Naive thymus-derived CD4-positive, alpha-beta T cell (primary cell): ENCODE measurements at regions not wholly inside any gene's neighbourhood (a gene's known extent, or its start where the extent isn't known, plus 50 kb on each side); places are given as distances from the start of the nearest gene placed in this dataset.
"Not testable (repeated sequence)": the region's sequence is repeated elsewhere in the genome, so short reads cannot be mapped to it uniquely, and the experiment has no call there.

Source experiments
- ATAC-seq: fragments of 150-1000 bp; cut with Tn5 transposase; 2 replicates; pipeline ENCODE4 v1.10.0; 2021; ENCODE audit warnings: mild to moderate bottlenecking, moderate library complexity
- CTCF ChIA-PET: fragments of 350-600 bp; sonication (Branson Sonifier 250); formaldehyde crosslinking; loops from one replicate; lab custom pipeline; 2021; ENCODE audit warnings: antibody characterized with exemption; lab: Charles Lee
- POLR2A ChIA-PET: fragments of 350-600 bp; sonication (Branson Sonifier 250); formaldehyde crosslinking; loops from one replicate; lab custom pipeline; 2021; ENCODE audit warnings: antibody characterized with exemption, inconsistent platforms; lab: Charles Lee
- DNase-seq, 9 donors: peaks; one replicate each; pipeline versions ENCODE4 v3.0.0 to v3.0.0-alpha.2; 2020 to 2022; ENCODE audit warnings: mixed read lengths in 1 of 9
- H3K27ac ChIP-seq: one replicate; pipeline ENCODE4 v1.7.0; 2013; ENCODE audit warnings: mild to moderate bottlenecking, low read depth, low read length, moderate library complexity
- H3K27me3 ChIP-seq, 2 donors: one replicate each; pipeline ENCODE4 v1.7.0; 2013; ENCODE audit warnings: low read length in 2 of 2, mild to moderate bottlenecking in 2 of 2, moderate library complexity in 2 of 2; ENCODE audit not compliant: control insufficient read depth in 2 of 2, insufficient read depth in 2 of 2
- H3K36me3 ChIP-seq, 3 experiments: 1 replicate in 2 of 3; 2 replicates in 1 of 3; pipeline ENCODE4 v1.7.0; 2013; ENCODE audit warnings: low read length in 3 of 3, mild to moderate bottlenecking in 3 of 3, moderate library complexity in 1 of 3; ENCODE audit not compliant: insufficient read depth in 3 of 3, control insufficient read depth in 2 of 3
- H3K4me1 ChIP-seq, 2 donors: one replicate each; pipeline ENCODE4 v1.7.0; 2013; ENCODE audit warnings: low read length in 2 of 2, mild to moderate bottlenecking in 2 of 2, moderate library complexity in 1 of 2; ENCODE audit not compliant: control insufficient read depth in 2 of 2, insufficient read depth in 2 of 2
- H3K4me3 ChIP-seq: 2 replicates; pipeline ENCODE4 v1.7.0; 2013; ENCODE audit warnings: mild to moderate bottlenecking, low read length
- H3K9me3 ChIP-seq, 3 experiments: 1 replicate in 2 of 3; 2 replicates in 1 of 3; pipeline ENCODE4 v1.7.0; 2013; ENCODE audit warnings: low read length in 3 of 3; ENCODE audit not compliant: control insufficient read depth in 2 of 3
- H3K27ac Mint-ChIP-seq, 9 donors: one replicate each; pipeline ENCODE4 v1.8.0; 2020 to 2022; ENCODE audit warnings: mixed read lengths in 9 of 9, mild to moderate bottlenecking in 8 of 9, moderate library complexity in 5 of 9, inconsistent platforms in 2 of 9
- H3K27me3 Mint-ChIP-seq, 5 donors: one replicate each; pipeline ENCODE4 v1.8.0; 2021 to 2022; ENCODE audit warnings: mixed read lengths in 5 of 5, mild to moderate bottlenecking in 1 of 5
- H3K36me3 Mint-ChIP-seq, 5 donors: one replicate each; pipeline ENCODE4 v1.8.0; 2020 to 2022; ENCODE audit warnings: mixed read lengths in 5 of 5, mild to moderate bottlenecking in 3 of 5, inconsistent platforms in 1 of 5
- H3K4me1 Mint-ChIP-seq, 7 donors: one replicate each; pipeline ENCODE4 v1.8.0; 2020 to 2022; ENCODE audit warnings: mixed read lengths in 7 of 7, mild to moderate bottlenecking in 3 of 7, inconsistent platforms in 1 of 7
- H3K4me3 Mint-ChIP-seq, 10 donors: one replicate each; pipeline ENCODE4 v1.8.0; 2020 to 2022; ENCODE audit warnings: mild to moderate bottlenecking in 10 of 10, mixed read lengths in 10 of 10, moderate library complexity in 6 of 10, inconsistent platforms in 2 of 10
- H3K9me3 Mint-ChIP-seq, 11 donors: one replicate each; pipeline ENCODE4 v1.8.0; 2020 to 2022; ENCODE audit warnings: mixed read lengths in 11 of 11, mild to moderate bottlenecking in 4 of 11, inconsistent platforms in 1 of 11, moderate library complexity in 1 of 11
- intact Hi-C, 2 donors: fragments of 100-400 bp; cut with micrococcal nuclease; formaldehyde crosslinking; loops; one replicate each; pipeline ENCODE4 v1.15.1; 2023

DNA sequence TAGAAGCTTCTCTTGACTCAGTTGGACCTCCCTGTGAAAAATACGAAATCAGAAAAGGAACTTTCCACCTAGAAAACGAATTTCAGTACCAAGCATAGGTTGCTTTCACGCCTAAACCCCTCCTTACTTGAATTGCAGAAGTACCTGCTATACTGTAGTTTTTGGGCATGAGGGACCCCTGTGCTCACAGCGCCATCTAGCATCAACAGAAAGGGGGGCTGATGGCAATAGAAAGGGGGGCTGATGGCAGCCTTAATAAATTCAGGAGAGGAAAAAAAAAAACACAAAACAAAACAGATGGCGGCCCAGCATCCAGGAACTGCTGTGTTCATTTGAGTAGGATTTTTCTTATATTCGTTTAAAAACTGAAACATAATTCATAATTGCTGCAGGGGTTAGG, 96.7 kb downstream of the NPAP1 start:
- H3K27ac Mint-ChIP-seq, result no peak overlapping the region

GRCh38 chr15:24772686-24773373, 97.3 kb downstream of the NPAP1 start:
- H3K27ac ChIP-seq, result no peak overlapping the region
- Mint-ChIP-seq H3K27me3 (peaks cover 0 to 23% (median 9%) of the 10 kb centered on the region in 5 donors), H3K27ac (peak overlapping the region in 8 of 9 donors; percentile 55 to 96 (median 86)), H3K36me3 (peaks cover 0 to 12% (median 5%) of the 10 kb centered on the region in 5 donors), H3K9me3 (peaks cover 11 to 78% (median 38%) of the 10 kb centered on the region in 11 donors), H3K4me3 (peak overlapping the region; percentile 78 to 96 (median 90)), H3K4me1 (peaks cover 0 to 15% (median 3%) of the 10 kb centered on the region in 7 donors)
- H3K36me3 ChIP-seq, result no peaks in the 10 kb centered on the region
- ATAC-seq (peak; percentile 76), DNase-seq (peak; percentile 20 to 73 (median 63))
- peak overlapping the region; percentile 6 for H3K4me3 ChIP-seq
- no peaks in the 10 kb centered on the region for H3K4me1 ChIP-seq
- intact Hi-C loops, result no loop called here
- peaks cover 0 to 23% (median 0%) of the 10 kb centered on the region in 3 experiments for H3K9me3 ChIP-seq
- H3K27me3 ChIP-seq, result no peaks in the 10 kb centered on the region
- ChIA-PET POLR2A (no interaction called here), CTCF (no interaction called here)

More for the DNA sequence above, 96.7 kb downstream of the NPAP1 start:
- Histone ChIP-seq H3K27me3 (no peaks in the 10 kb centered on the region), H3K4me3 (no peak overlapping the region), H3K9me3 (peaks cover 0 to 23% (median 0%) of the 10 kb centered on the region in 3 experiments), H3K4me1 (no peaks in the 10 kb centered on the region), H3K36me3 (no peaks in the 10 kb centered on the region), H3K27ac (no peak overlapping the region)
- H3K4me3 Mint-ChIP-seq, result peak overlapping the region; percentile 16 to 96 (median 87)
- ATAC-seq (no peak), DNase-seq (no peak)
- ChIA-PET CTCF (no interaction called here), POLR2A (no interaction called here)
- H3K36me3 Mint-ChIP-seq, result peaks cover 0 to 12% (median 5%) of the 10 kb centered on the region in 5 donors
- H3K4me1 Mint-ChIP-seq, result peaks cover 0 to 15% (median 3%) of the 10 kb centered on the region in 7 donors
- peaks cover 0 to 23% (median 9%) of the 10 kb centered on the region in 5 donors for H3K27me3 Mint-ChIP-seq
- H3K9me3 Mint-ChIP-seq, result peaks cover 10 to 73% (median 35%) of the 10 kb centered on the region in 11 donors
- intact Hi-C loops, result no loop called here

GRCh38 chr15:24777307-24777706, 101.7 kb downstream of the NPAP1 start:
- CTCF ChIA-PET, result no interaction called here
- no peak overlapping the region for H3K27ac ChIP-seq
- peaks cover 9 to 71% (median 29%) of the 10 kb centered on the region in 11 donors for H3K9me3 Mint-ChIP-seq
- no peak overlapping the region for H3K4me3 ChIP-seq
- POLR2A ChIA-PET, result no interaction called here
- no peaks in the 10 kb centered on the region for H3K27me3 ChIP-seq
- peaks cover 0 to 19% (median 0%) of the 10 kb centered on the region in 3 experiments for H3K9me3 ChIP-seq
- peaks cover 0 to 7% (median 4%) of the 10 kb centered on the region in 5 donors for H3K36me3 Mint-ChIP-seq
- no peak overlapping the region for H3K27ac Mint-ChIP-seq
- no peak overlapping the region for H3K4me3 Mint-ChIP-seq
- peaks cover 0 to 8% (median 3%) of the 10 kb centered on the region in 7 donors for H3K4me1 Mint-ChIP-seq
- H3K4me1 ChIP-seq, result no peaks in the 10 kb centered on the region
- DNase-seq, result no peak
- ATAC-seq, result no peak
- intact Hi-C loops, result no loop called here
- H3K36me3 ChIP-seq, result no peaks in the 10 kb centered on the region
- H3K27me3 Mint-ChIP-seq, result peaks cover 0 to 24% (median 4%) of the 10 kb centered on the region in 5 donors

GRCh38 chr15:24784506-24784905, 108.9 kb downstream of the NPAP1 start:
- Mint-ChIP-seq H3K9me3 (peaks cover 7 to 52% (median 21%) of the 10 kb centered on the region in 11 donors), H3K4me3 (no peak overlapping the region), H3K27me3 (peaks cover 0 to 6% (median 3%) of the 10 kb centered on the region in 5 donors), H3K27ac (no peak overlapping the region), H3K4me1 (no peaks in the 10 kb centered on the region), H3K36me3 (peaks cover 0 to 8% (median 0%) of the 10 kb centered on the region in 5 donors)
- Histone ChIP-seq H3K27me3 (no peaks in the 10 kb centered on the region), H3K36me3 (no peaks in the 10 kb centered on the region), H3K9me3 (no peaks in the 10 kb centered on the region), H3K4me1 (no peaks in the 10 kb centered on the region), H3K27ac (no peak overlapping the region), H3K4me3 (no peak overlapping the region)
- DNase-seq, result no peak
- intact Hi-C loops, result no loop called here
- CTCF ChIA-PET, result no interaction called here
- POLR2A ChIA-PET, result no interaction called here
- no peak for ATAC-seq

GRCh38 chr15:24786347-24786746, 110.8 kb downstream of the NPAP1 start:
- H3K9me3 ChIP-seq, result peaks cover 0 to 5% (median 0%) of the 10 kb centered on the region in 3 experiments
- H3K4me1 ChIP-seq, result no peaks in the 10 kb centered on the region
- peaks cover 0 to 7% (median 0%) of the 10 kb centered on the region in 5 donors for H3K36me3 Mint-ChIP-seq
- H3K4me3 Mint-ChIP-seq, result no peak overlapping the region
- ATAC-seq, result no peak
- H3K27me3 ChIP-seq, result no peaks in the 10 kb centered on the region
- CTCF ChIA-PET, result no interaction called here
- POLR2A ChIA-PET, result no interaction called here
- H3K27ac Mint-ChIP-seq, result no peak overlapping the region
- H3K27ac ChIP-seq, result no peak overlapping the region
- H3K4me3 ChIP-seq, result no peak overlapping the region
- H3K4me1 Mint-ChIP-seq, result no peaks in the 10 kb centered on the region
- no peak for DNase-seq
- peaks cover 7 to 58% (median 24%) of the 10 kb centered on the region in 11 donors for H3K9me3 Mint-ChIP-seq
- H3K36me3 ChIP-seq, result no peaks in the 10 kb centered on the region
- H3K27me3 Mint-ChIP-seq, result peaks cover 0 to 6% (median 0%) of the 10 kb centered on the region in 5 donors
- intact Hi-C loops, result no loop called here

GRCh38 chr15:24802624-24803023, 127.0 kb downstream of the NPAP1 start:
- POLR2A ChIA-PET, H3K4me1 Mint-ChIP-seq, CTCF ChIA-PET, H3K27ac ChIP-seq, H3K27ac Mint-ChIP-seq, DNase-seq, H3K27me3 Mint-ChIP-seq, H3K36me3 Mint-ChIP-seq, H3K27me3 ChIP-seq, H3K9me3 ChIP-seq, H3K4me3 ChIP-seq, H3K4me1 ChIP-seq, H3K4me3 Mint-ChIP-seq, H3K36me3 ChIP-seq, intact Hi-C loops, ATAC-seq: not testable (repeated sequence)
- peaks cover 3 to 69% (median 25%) of the 10 kb centered on the region in 11 donors for H3K9me3 Mint-ChIP-seq
